ENCODE measurements at regions not wholly inside any gene's neighbourhood (a gene's known extent, or its start where the extent isn't known, plus 50 kb on each side); places are given as distances from the start of the nearest gene placed in this dataset.

DNA sequence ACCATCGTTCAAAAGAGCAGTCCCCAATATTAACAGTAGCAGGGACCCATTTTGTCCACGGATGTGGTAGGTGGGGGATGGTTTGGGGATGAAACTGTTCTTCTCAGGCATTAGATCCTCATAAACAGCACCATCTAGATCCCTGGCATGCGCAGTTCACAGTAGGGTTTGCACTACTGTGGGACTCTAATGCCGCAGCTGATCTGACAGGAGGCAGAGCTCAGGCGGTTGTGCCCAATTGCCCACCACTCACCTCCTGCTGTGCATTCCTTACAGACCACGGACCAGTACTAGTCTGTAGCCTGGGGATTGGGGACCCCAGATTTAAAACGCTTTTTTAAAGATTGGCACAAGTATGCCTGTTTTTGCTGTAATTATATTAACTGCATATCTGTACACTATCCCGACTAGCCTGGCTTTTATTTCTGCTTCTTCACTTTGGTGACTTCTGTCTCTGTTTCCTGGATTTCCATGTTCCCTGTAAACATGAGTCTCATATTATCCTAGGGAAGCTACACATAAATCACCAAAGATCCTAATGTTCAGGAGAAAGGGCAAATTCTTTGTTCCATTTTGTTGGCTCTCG is 163.3 kb upstream of the AKR1E2 start:
- no peak for DNase-seq (ENCODE audit: low spot score)

DNA sequence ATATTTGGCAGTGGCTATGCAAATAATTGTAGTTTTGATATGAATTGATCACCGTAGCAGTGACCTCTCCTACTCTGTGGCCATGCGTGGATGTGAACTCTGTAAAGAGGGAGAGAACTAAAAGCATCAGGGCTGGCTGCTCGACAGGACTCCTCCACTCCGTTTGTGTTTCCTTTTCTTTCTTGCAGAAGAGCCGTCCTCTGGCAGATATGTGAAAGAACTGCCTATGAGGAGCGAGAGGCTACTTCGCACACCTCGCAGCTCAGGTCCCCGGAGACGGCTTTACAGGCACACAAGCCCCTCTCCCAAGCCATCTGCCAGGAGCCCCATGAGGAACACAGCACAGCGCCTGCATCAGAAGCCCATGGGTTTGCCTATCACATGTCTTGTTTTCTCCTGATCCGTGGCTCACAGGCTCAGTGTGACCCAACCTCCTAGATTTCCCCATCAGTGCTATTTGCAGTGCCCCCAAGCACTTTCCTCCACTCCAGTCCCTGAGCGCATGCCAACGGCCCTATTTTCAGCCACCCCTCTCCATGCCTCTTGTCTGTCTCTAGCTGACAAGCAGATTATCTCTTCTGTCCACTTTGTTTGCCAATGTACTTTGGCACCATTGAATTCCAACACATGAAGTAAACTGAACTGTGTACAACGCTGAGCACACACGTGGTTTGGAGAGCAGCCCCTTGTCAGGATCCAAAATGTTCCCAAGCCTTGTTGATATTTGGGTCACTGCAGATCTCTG is 164.3 kb upstream of the AKR1E2 start:
- no peak for DNase-seq (ENCODE audit: low spot score)

- no peak for DNase-seq (ENCODE audit: low spot score)
Measured at GRCh38 chr10:4658777-4659176, 167.2 kb upstream of the AKR1E2 start.

- DNase-seq (ENCODE audit: low spot score) = peak; percentile 58
Measured at GRCh38 chr10:4656576-4657194, 169.3 kb upstream of the AKR1E2 start.

DNA sequence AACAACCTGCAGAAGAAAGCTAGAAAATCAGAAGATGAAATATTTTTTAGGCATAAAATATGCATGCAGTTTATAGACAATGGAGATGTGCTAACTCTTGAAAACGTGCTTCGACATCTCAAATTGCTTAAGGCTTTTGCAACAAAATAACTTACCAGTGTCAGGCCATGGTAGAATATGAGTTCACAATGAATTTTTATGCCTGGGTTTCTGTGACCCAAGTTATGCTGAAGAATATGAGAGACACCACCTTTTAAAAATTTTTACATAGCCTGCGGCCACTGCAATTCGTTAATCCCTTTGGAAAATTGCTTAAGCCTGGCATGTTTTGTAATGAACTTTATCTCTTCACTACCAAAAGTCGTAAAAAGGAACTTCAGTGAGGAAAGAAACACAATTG is 170.1 kb upstream of the AKR1E2 start:
- no peak for DNase-seq (ENCODE audit: low spot score)

- DNase-seq (ENCODE audit: low spot score) = no peak
Measured at GRCh38 chr10:4655406-4655805, 170.6 kb upstream of the AKR1E2 start.

DNA sequence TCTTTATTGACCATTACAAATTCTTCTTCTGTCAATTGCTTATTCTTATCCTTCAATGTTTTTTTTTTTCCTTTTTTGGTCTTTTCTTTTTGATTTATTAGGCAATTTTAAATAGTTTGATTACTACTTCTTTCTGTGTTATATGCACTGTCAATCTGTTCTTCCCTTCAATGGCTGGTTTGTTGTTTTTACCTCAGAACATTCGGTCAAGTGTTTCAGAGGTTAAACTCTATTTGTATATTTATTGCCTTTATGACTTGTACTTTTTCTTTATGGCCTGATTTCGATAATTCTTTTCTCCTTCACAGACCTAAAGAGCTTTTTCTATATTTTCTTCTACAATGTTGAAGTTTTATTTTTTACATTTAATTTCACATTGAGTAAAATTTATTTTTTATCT is 171.5 kb upstream of the AKR1E2 start:
- no peak for DNase-seq (ENCODE audit: low spot score)

DNA sequence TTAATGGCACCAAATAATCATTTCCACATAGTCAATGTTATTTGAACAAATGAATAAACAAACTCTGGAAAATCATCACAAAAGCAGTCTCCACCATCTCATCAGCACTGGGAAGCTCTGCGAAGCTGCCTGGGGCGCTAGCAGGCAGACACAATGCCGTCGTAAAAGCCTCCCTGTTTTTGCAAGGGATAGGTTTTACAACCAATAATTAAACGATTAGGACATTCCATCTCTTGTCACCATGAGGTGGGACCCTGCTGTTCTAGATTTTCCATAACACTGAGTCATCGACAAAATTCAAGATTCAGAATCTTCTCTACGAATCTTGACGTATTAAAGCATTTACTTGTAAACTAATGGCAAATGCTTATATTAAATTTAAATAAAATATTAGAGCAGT is 172.8 kb upstream of the AKR1E2 start:
- no peak for DNase-seq (ENCODE audit: low spot score)

DNA sequence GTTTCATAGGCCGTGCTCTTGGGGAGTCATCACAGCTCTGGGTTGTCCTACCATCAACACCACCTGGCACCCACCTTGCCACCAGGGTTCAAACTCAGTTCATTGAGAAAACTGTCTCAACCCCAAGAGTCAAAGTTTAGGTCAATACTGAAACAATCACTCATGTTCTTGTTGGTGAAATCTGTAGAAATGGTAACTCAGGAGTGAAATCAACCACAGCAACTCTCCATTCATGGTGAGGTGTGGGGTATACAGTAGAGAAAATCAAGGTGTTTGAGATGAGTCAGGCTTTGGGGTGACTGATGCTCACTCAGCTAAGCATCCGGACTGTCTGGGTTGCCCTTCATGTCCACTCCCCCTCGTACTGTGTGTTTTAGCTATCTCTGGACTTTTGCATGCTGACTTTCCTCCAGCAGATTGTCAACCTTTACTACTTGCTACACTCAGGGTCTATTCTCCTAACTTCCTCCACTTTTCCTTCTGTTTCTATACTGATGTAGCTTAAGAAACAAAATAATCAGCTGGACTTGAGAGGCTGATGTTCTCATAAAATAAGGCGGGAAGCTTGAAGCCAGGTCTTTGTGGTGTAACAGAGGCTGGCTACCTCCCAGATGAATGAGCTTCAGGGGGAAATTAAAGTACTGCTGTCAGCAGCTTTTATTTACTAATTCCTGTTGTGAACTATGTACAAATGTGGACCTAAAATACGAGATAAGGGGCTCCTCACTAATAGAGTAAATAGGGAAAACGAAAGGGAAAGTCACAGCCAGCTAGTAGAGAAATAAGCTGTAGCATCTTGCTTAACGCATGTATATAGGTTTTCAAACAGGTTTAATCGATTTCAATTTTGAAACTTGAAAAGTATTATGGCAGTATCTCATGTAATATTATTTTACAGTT is 173.6 kb upstream of the AKR1E2 start:
- no peak for DNase-seq (ENCODE audit: low spot score)

GRCh38 chr10:4651404-4652037 is 174.5 kb upstream of the AKR1E2 start:
- DNase-seq (ENCODE audit: low spot score) = no peak

- no peak for DNase-seq (ENCODE audit: low spot score)
Measured at GRCh38 chr10:4650582-4650981, 175.4 kb upstream of the AKR1E2 start.

GRCh38 chr10:4649886-4650508 is 176.0 kb upstream of the AKR1E2 start:
- DNase-seq (ENCODE audit: low spot score) = no peak

DNA sequence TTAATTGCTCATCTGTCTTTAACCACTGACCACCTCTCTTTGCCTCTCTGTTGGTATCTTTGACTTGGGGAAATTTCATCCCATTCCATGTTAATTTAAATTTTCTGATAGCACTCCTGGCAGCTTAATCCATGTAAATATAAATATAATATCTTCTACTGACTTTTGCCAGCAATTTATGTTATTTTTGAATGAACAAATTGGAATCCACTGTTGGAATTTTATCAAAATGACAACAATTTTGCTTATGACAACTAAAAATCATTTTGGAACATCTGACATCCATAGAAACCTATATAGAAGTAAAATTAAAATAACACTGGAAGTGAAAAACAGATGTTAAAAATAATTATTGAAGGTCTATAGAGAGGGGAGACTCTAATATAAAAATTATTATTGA is 176.5 kb upstream of the AKR1E2 start:
- no peak for DNase-seq (ENCODE audit: low spot score)

DNA sequence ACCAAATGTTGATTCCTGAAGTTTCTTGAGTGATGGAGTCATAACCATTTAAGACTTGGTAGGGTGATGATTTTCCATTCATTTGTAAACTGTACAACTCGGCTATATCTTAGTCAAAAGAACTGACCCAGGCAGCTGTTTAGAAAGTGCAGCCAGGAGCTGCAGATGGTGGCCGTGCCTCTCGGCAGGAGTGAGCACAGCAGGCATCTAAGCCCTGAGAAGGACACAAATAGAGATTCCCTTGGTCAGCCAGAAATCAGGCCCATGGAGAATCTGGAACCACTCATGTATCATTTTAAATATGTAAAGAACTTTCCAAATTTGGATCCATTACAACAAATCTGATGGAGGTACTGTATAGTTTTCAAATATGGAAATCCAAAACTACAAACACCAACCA is 177.0 kb upstream of the AKR1E2 start:
- no peak for DNase-seq (ENCODE audit: low spot score)

GRCh38 chr10:4647109-4647785 is 178.8 kb upstream of the AKR1E2 start:
- no peak for DNase-seq (ENCODE audit: low spot score)

DNA sequence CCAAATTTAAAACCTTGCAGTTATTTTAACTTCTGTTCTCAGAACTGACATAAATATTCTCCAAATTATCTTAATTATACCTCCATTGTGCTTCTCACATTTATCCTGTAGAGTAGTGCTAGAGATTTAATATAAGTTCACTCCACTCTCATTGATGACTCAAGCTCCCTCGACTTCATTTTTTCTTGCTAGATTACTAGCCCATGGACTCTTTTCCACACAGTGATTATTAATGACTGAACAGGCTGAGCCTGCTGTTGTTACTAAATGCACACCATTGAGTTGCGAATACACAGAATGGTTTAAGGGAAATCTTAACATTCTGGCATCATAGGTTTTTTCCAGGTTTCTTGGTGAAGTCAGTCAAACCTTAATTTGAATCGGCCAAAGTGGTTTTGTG is 179.5 kb upstream of the AKR1E2 start:
- no peak for DNase-seq (ENCODE audit: low spot score)

- no peak for DNase-seq (ENCODE audit: low spot score)
Measured at GRCh38 chr10:4645836-4646235, 180.2 kb upstream of the AKR1E2 start.

GRCh38 chr10:4643471-4643870 is 182.5 kb upstream of the AKR1E2 start:
- no peak for DNase-seq (ENCODE audit: low spot score)

DNA sequence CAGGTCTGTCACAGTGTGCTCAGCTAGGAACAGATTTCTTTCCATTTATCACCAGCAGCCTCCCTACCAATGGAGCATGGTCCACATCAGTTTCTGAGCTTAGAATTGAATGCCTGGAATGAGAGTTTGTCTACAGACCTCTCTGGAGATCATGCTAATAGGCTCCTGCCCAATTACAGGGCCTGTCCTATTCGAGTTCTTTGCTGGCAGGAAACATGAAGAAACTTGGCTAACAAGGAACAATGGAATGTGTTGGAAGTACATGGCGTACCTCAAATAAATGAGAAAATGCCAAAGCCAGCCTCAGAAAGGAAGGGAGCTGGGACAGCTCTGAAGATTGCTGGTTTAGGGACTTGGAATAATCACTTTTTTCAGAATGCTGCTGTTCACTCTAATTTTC is 186.0 kb upstream of the AKR1E2 start:
- DNase-seq (ENCODE audit: low spot score) = no peak

GRCh38 chr10:4638099-4638498 is 187.9 kb upstream of the AKR1E2 start:
- DNase-seq (ENCODE audit: low spot score) = no peak

GRCh38 chr10:4637657-4638056 is 188.3 kb upstream of the AKR1E2 start:
- DNase-seq (ENCODE audit: low spot score) = no peak
